PC-3 (cell line): ENCODE measurements at regions not wholly inside any gene's neighbourhood (a gene's known extent, or its start where the extent isn't known, plus 50 kb on each side); places are given as distances from the start of the nearest gene placed in this dataset.

Experiments
- ATAC-seq: fragments of 200-7000 bp; cut with Tn5 transposase; 2 replicates; pipeline ENCODE4 v1.9.1; 2020; ENCODE audit warnings: mild to moderate bottlenecking, moderate library complexity
- BruUV-seq: library from RNA; stranded (reverse); fragments of 400-500 nt; replicated peaks from 2 replicates; lab custom pipeline; 2021; lab: Mats Ljungman, UMichigan
- CTCF ChIA-PET: fragments of 300-600 bp; sonication (Branson Sonifier 250); formaldehyde crosslinking; loops from one replicate; lab custom pipeline; 2022; ENCODE audit warnings: antibody characterized with exemption; lab: Charles Lee
- POLR2A ChIA-PET: fragments of 300-600 bp; sonication (Branson Sonifier 250); formaldehyde crosslinking; loops from one replicate; lab custom pipeline; 2022; ENCODE audit warnings: antibody characterized with exemption; ENCODE audit not compliant: unreplicated experiment; lab: Charles Lee
- DNase-seq: peaks from one replicate; pipeline ENCODE4 v3.0.0-alpha.2; 2015
- H2AFZ ChIP-seq: fragments of 300-600 bp; sonication (generic); 2 replicates; pipeline ENCODE4 v1.6.0; 2016; ENCODE audit warnings: antibody characterized with exemption, low read length
- H3F3A ChIP-seq: fragments of 300-600 bp; sonication (generic); one replicate; pipeline ENCODE4 v1.6.0; 2017; ENCODE audit warnings: antibody characterized with exemption, low read length, control low read depth, mild to moderate bottlenecking; ENCODE audit not compliant: unreplicated experiment
- H3K27ac ChIP-seq: fragments of 300-600 bp; sonication (generic); 2 replicates; pipeline ENCODE4 v1.5.1; 2016; ENCODE audit warnings: mild to moderate bottlenecking, low read length
- H3K27me3 ChIP-seq: fragments of 300-600 bp; sonication (generic); 2 replicates; pipeline ENCODE4 v1.6.1; 2016; ENCODE audit warnings: low read length, mixed read lengths
- H3K36me3 ChIP-seq: fragments of 300-600 bp; sonication (generic); 2 replicates; pipeline ENCODE4 v1.6.1; 2016; ENCODE audit warnings: low read depth, mixed run types, low read length, mixed read lengths
- H3K4me1 ChIP-seq: fragments of 300-600 bp; sonication (generic); 2 replicates; pipeline ENCODE4 v1.5.1; 2016; ENCODE audit warnings: low read length; ENCODE audit not compliant: insufficient read depth
- H3K4me2 ChIP-seq: fragments of 300-600 bp; sonication (generic); 2 replicates; pipeline ENCODE4 v1.6.0; 2016; ENCODE audit warnings: low read length
- H3K4me3 ChIP-seq: fragments of 300-600 bp; sonication (generic); 2 replicates; pipeline ENCODE4 v1.5.1; 2016; ENCODE audit warnings: mild to moderate bottlenecking, low read length, mixed read lengths
- H3K79me2 ChIP-seq: fragments of 300-600 bp; sonication (generic); 2 replicates; pipeline ENCODE4 v1.6.1; 2017; ENCODE audit warnings: low read length, mixed read lengths
- H3K9ac ChIP-seq: fragments of 300-600 bp; sonication (generic); 2 replicates; pipeline ENCODE4 v1.6.0; 2016; ENCODE audit warnings: mild to moderate bottlenecking, low read length
- H3K9me2 ChIP-seq: fragments of 300-600 bp; sonication (generic); replicated peaks from 2 replicates; pipeline ENCODE4 v1.6.1; 2016; ENCODE audit warnings: mixed run types, low read length, mixed read lengths
- H3K9me3 ChIP-seq: fragments of 300-600 bp; sonication (generic); 2 replicates; pipeline ENCODE4 v1.6.1; 2016; ENCODE audit warnings: low read length, mixed read lengths
- H4K20me1 ChIP-seq: fragments of 300-600 bp; sonication (generic); 2 replicates; pipeline ENCODE4 v1.6.1; 2016; ENCODE audit warnings: low read length, mixed read lengths
- EZH2 ChIP-seq: fragments of 300-600 bp; sonication (generic); IDR thresholded peaks from one replicate; pipeline ENCODE4 v1.6.1; 2017; ENCODE audit warnings: antibody characterized with exemption, mild to moderate bottlenecking, low read length; ENCODE audit not compliant: unreplicated experiment
- EZH2phosphoT487 ChIP-seq: fragments of 300-600 bp; sonication (generic); IDR thresholded peaks from 2 replicates; pipeline ENCODE4 v1.6.1; 2018; ENCODE audit warnings: mild to moderate bottlenecking, antibody characterized with exemption, low read length, borderline replicate concordance
- intact Hi-C: fragments of 100-400 bp; cut with micrococcal nuclease; formaldehyde crosslinking; loops from 2 replicates; pipeline ENCODE4 v1.9.0; 2023
- TF ChIP-seq, protein P1 (sequence below): fragments of 300-600 bp; sonication (generic); conservative IDR thresholded peaks from 2 replicates; pipeline ENCODE4 v1.5.1; 2017; ENCODE audit warnings: antibody characterized with exemption, low read depth, mild to moderate bottlenecking, low read length

DNA sequence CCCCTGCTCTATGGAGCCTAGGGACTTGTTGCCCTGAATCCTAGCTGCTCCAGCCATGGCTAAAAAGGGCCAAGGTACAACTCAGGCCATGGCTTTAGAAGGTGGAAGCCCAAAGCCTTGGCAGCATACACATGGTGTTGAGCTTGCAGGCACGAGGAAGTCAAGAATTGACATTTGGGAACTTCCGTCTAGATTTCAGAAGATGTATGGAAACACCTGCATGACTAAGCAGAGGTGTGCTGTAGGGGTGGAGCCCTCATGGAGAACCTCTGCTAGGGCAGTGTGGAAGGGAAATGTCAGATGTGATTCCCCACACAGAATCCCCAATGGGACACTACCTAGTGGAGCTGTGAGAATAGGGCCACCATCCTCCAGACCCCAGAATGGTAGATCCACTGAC is 95.1 kb upstream of the TMEM170B start:
- no peak overlapping the region for H3K4me3 ChIP-seq
- H3K9ac ChIP-seq = no peak overlapping the region
- ChIA-PET CTCF (no interaction called here), POLR2A (no interaction called here)
- H3K4me1 ChIP-seq = peaks cover 8% of the 10 kb centered on the region
- no peaks in the 10 kb centered on the region for H3K79me2 ChIP-seq
- no peak overlapping the region for H2AFZ ChIP-seq
- H3K9me2 ChIP-seq = no peaks in the 10 kb centered on the region
- BruUV-seq = no TSS peak
- intact Hi-C loops = no loop called here
- H4K20me1 ChIP-seq = no peaks in the 10 kb centered on the region
- no peaks in the 10 kb centered on the region for H3K36me3 ChIP-seq
- TF ChIP-seq EZH2 (no peak), EZH2phosphoT487 (no peak)
- TF ChIP-seq, protein P1, sequence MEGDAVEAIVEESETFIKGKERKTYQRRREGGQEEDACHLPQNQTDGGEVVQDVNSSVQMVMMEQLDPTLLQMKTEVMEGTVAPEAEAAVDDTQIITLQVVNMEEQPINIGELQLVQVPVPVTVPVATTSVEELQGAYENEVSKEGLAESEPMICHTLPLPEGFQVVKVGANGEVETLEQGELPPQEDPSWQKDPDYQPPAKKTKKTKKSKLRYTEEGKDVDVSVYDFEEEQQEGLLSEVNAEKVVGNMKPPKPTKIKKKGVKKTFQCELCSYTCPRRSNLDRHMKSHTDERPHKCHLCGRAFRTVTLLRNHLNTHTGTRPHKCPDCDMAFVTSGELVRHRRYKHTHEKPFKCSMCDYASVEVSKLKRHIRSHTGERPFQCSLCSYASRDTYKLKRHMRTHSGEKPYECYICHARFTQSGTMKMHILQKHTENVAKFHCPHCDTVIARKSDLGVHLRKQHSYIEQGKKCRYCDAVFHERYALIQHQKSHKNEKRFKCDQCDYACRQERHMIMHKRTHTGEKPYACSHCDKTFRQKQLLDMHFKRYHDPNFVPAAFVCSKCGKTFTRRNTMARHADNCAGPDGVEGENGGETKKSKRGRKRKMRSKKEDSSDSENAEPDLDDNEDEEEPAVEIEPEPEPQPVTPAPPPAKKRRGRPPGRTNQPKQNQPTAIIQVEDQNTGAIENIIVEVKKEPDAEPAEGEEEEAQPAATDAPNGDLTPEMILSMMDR = no peak
- ATAC-seq = no peak
- H3K27me3 ChIP-seq = no peaks in the 10 kb centered on the region
- no peak overlapping the region for H3K27ac ChIP-seq
- no peaks in the 10 kb centered on the region for H3K9me3 ChIP-seq
- no peaks in the 10 kb centered on the region for H3F3A ChIP-seq
- DNase-seq = no peak
- H3K4me2 ChIP-seq = no peak overlapping the region

DNA sequence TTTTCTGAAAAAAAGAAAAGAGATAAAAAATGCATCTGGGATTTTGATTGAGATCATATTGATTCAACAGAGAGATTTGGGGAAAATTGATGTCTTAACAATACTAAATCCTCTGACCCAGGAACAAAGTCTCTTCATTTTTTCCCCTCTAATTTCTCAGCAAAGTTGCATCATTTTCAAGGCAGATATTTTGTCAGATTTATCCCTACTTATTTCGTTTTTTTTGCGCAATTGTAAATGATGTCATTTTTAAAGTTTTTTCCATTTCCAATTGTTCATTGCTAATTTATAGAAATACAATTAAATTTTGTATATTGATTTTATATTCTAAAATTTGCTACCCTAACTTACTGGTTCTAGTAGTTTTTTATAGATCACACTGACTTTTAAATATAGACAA is 97.7 kb upstream of the TMEM170B start:
- peaks cover 4% of the 10 kb centered on the region for H3F3A ChIP-seq
- no peaks in the 10 kb centered on the region for H3K79me2 ChIP-seq
- TF ChIP-seq EZH2phosphoT487 = no peak
- no peak for TF ChIP-seq EZH2
- TF ChIP-seq, protein P1 = no peak
- H3K36me3 ChIP-seq = no peaks in the 10 kb centered on the region
- no peak overlapping the region for H3K9ac ChIP-seq
- H3K27ac ChIP-seq = no peak overlapping the region
- H3K4me2 ChIP-seq = no peak overlapping the region
- H3K4me1 ChIP-seq = peaks cover 20% of the 10 kb centered on the region
- H4K20me1 ChIP-seq = no peaks in the 10 kb centered on the region
- ChIA-PET CTCF (no interaction called here), POLR2A (no interaction called here)
- no peak for DNase-seq
- no peak overlapping the region for H3K4me3 ChIP-seq
- H3K9me3 ChIP-seq = no peaks in the 10 kb centered on the region
- H2AFZ ChIP-seq = no peak overlapping the region
- H3K9me2 ChIP-seq = no peaks in the 10 kb centered on the region
- intact Hi-C loops = loop anchor here (10.0 kb wide), 1 partner anchor 295 kb away; no protein-coding TSS in a partner anchor
- no peak for ATAC-seq
- no TSS peak for BruUV-seq
- H3K27me3 ChIP-seq = no peaks in the 10 kb centered on the region

DNA sequence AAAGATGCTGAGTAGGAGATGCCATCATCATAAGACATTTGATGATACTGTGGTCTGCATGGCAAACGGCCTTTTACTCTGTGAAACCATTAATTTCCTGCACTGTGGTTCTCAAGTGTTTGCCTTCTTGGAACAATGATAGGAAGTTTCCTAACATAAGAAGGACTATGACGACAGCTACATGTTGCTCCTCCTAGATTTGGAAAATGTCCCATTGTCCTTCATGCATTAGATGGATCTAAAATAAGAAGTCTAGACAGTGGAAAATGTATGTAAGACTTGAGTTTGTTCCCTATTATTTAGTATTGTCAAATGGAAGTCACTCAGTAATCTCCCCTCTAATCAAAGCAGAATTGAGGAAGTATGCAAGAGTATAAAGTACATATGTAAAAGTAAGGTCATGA is 98.5 kb upstream of the TMEM170B start:
- Histone ChIP-seq H3K9me3 (no peaks in the 10 kb centered on the region), H3K4me2 (no peak overlapping the region), H3K4me3 (no peak overlapping the region), H3K36me3 (no peaks in the 10 kb centered on the region), H3K9me2 (no peaks in the 10 kb centered on the region), H3K27me3 (no peaks in the 10 kb centered on the region), H2AFZ (no peak overlapping the region), H3F3A (peaks cover 4% of the 10 kb centered on the region), H3K79me2 (no peaks in the 10 kb centered on the region), H3K9ac (no peak overlapping the region), H3K27ac (no peak overlapping the region), H4K20me1 (no peaks in the 10 kb centered on the region), H3K4me1 (peaks cover 26% of the 10 kb centered on the region)
- DNase-seq (no peak), ATAC-seq (no peak)
- CTCF ChIA-PET = no interaction called here
- POLR2A ChIA-PET = no interaction called here
- intact Hi-C loops = loop anchor here (10.0 kb wide), 1 partner anchor 294 kb away; no protein-coding TSS in a partner anchor
- no TSS peak for BruUV-seq
- no peak for TF ChIP-seq EZH2
- TF ChIP-seq, protein P1 = no peak
- no peak for TF ChIP-seq EZH2phosphoT487
